Brain microvascular endothelial cell (primary cell): ENCODE measurements at regions not wholly inside any gene's neighbourhood (a gene's known extent, or its start where the extent isn't known, plus 50 kb on each side); places are given as distances from the start of the nearest gene placed in this dataset.

Experiments used
- DNase-seq: peaks from one replicate; pipeline ENCODE4 v3.0.0-alpha.2; 2020
- H3K27ac ChIP-seq: fragments of 250-450 bp; sonication (Bioruptor Pico); 2 replicates; pipeline ENCODE4 v1.5.1; 2020; ENCODE audit warnings: mild to moderate bottlenecking, moderate library complexity
- H3K27me3 ChIP-seq: fragments of 250-450 bp; sonication (Bioruptor Pico); replicated peaks from 2 replicates; pipeline ENCODE4 v1.5.1; 2020; ENCODE audit warnings: mild to moderate bottlenecking
- H3K36me3 ChIP-seq: fragments of 250-450 bp; sonication (Bioruptor Pico); replicated peaks from 2 replicates; pipeline ENCODE4 v1.5.1; 2020; ENCODE audit warnings: mild to moderate bottlenecking
- H3K4me3 ChIP-seq: 2 replicates; pipeline ENCODE4 v1.5.1; 2011; ENCODE audit warnings: low read depth, mild to moderate bottlenecking, control low read depth, low read length, moderate library complexity
- CTCF ChIP-seq: IDR thresholded peaks from 2 replicates; pipeline ENCODE4 v1.5.1; 2011; ENCODE audit warnings: low read depth, mild to moderate bottlenecking, moderate library complexity, low read length, control low read depth, inconsistent platforms; ENCODE audit errors: missing control alignments
- in situ Hi-C: cut with HindIII; loops from 2 replicates; pipeline ENCODE4 v1.10.0; 2017; ENCODE audit warnings: low sequenced_read_pairs, low pct_ligation_motif_present

- DNase-seq: no peak
- H3K4me3 ChIP-seq: no peak overlapping the region
- no peaks in the 10 kb centered on the region for H3K36me3 ChIP-seq
- H3K27ac ChIP-seq: no peak overlapping the region
- H3K27me3 ChIP-seq: no peaks in the 10 kb centered on the region
- TF ChIP-seq CTCF: no peak
- in situ Hi-C loops: no loop called here
Observed at GRCh38 chr11:115715251-115715770, 211.1 kb upstream of the CADM1 start.

GRCh38 chr11:115712296-115712695 lies 208.1 kb upstream of the CADM1 start:
- H3K4me3 ChIP-seq: no peak overlapping the region
- no peak overlapping the region for H3K27ac ChIP-seq
- no peaks in the 10 kb centered on the region for H3K36me3 ChIP-seq
- H3K27me3 ChIP-seq: no peaks in the 10 kb centered on the region
- no peak for TF ChIP-seq CTCF
- in situ Hi-C loops: no loop called here
- no peak for DNase-seq

GRCh38 chr11:115710980-115711379 lies 206.8 kb upstream of the CADM1 start:
- in situ Hi-C loops: no loop called here
- no peak overlapping the region for H3K4me3 ChIP-seq
- DNase-seq: no peak

GRCh38 chr11:115710426-115710825 lies 206.2 kb upstream of the CADM1 start:
- no peak for DNase-seq
- Histone ChIP-seq H3K27ac (no peak overlapping the region), H3K27me3 (no peaks in the 10 kb centered on the region), H3K4me3 (no peak overlapping the region), H3K36me3 (no peaks in the 10 kb centered on the region)
- no peak for TF ChIP-seq CTCF
- in situ Hi-C loops: no loop called here

More at GRCh38 chr11:115710980-115711379, 206.8 kb upstream of the CADM1 start:
- no peaks in the 10 kb centered on the region for H3K27me3 ChIP-seq
- no peak for TF ChIP-seq CTCF
- no peak overlapping the region for H3K27ac ChIP-seq
- no peaks in the 10 kb centered on the region for H3K36me3 ChIP-seq

- TF ChIP-seq CTCF: no peak
- no peak overlapping the region for H3K27ac ChIP-seq
- DNase-seq: no peak
- no peak overlapping the region for H3K4me3 ChIP-seq
- H3K36me3 ChIP-seq: no peaks in the 10 kb centered on the region
- no peaks in the 10 kb centered on the region for H3K27me3 ChIP-seq
- in situ Hi-C loops: no loop called here
Observed at GRCh38 chr11:115709297-115709696, 205.1 kb upstream of the CADM1 start.
